H9 (cell line): ENCODE measurements at regions not wholly inside any gene's neighbourhood (a gene's known extent, or its start where the extent isn't known, plus 50 kb on each side); places are given as distances from the start of the nearest gene placed in this dataset.

Experiments
- DNase-seq: peaks from one replicate; pipeline ENCODE4 v3.0.0-alpha.2; 2017
- H2AFZ ChIP-seq: one replicate; pipeline ENCODE4 v1.6.1; 2013; ENCODE audit warnings: mild to moderate bottlenecking, low read length, control low read depth, moderate library complexity
- H2AK5ac ChIP-seq: 2 replicates; pipeline ENCODE4 v1.6.1; 2013; ENCODE audit warnings: low read length, control low read depth, mixed read lengths; ENCODE audit not compliant: insufficient read length
- H2BK120ac ChIP-seq: one replicate; pipeline ENCODE4 v1.6.1; 2013; ENCODE audit warnings: low read depth, mild to moderate bottlenecking, low read length, control low read depth, inconsistent platforms; ENCODE audit not compliant: poor library complexity, severe bottlenecking
- H2BK12ac ChIP-seq: 2 replicates; pipeline ENCODE4 v1.6.1; 2013; ENCODE audit warnings: low read length, control low read depth, mixed read lengths, low read depth; ENCODE audit not compliant: insufficient read length
- H2BK15ac ChIP-seq: 2 replicates; pipeline ENCODE4 v1.6.1; 2013; ENCODE audit warnings: low read depth, low read length, control low read depth
- H2BK20ac ChIP-seq: one replicate; pipeline ENCODE4 v1.6.1; 2013; ENCODE audit warnings: low read depth, mild to moderate bottlenecking, low read length, control low read depth, inconsistent platforms; ENCODE audit not compliant: poor library complexity, severe bottlenecking
- H2BK5ac ChIP-seq: 2 replicates; pipeline ENCODE4 v1.6.1; 2013; ENCODE audit warnings: low read length, control low read depth, mixed read lengths; ENCODE audit not compliant: insufficient read length
- H3K14ac ChIP-seq: 2 replicates; pipeline ENCODE4 v1.6.1; 2013; ENCODE audit warnings: low read length, control low read depth; ENCODE audit not compliant: insufficient read depth
- H3K18ac ChIP-seq: 2 replicates; pipeline ENCODE4 v1.6.1; 2013; ENCODE audit warnings: low read depth, mild to moderate bottlenecking, mixed read lengths, low read length, control low read depth; ENCODE audit not compliant: insufficient read length
- H3K23ac ChIP-seq: 2 replicates; pipeline ENCODE4 v1.6.1; 2013; ENCODE audit warnings: low read length, control low read depth, mixed read lengths, low read depth; ENCODE audit not compliant: insufficient read length
- H3K23me2 ChIP-seq: 2 replicates; pipeline ENCODE4 v1.6.1; 2013; ENCODE audit warnings: low read depth, mild to moderate bottlenecking, mixed read lengths, low read length, control low read depth; ENCODE audit not compliant: insufficient read length, poor library complexity, severe bottlenecking
- H3K27ac ChIP-seq: 2 replicates; pipeline ENCODE4 v1.5.1; 2013; ENCODE audit warnings: low read length, control low read depth, mixed read lengths, low read depth; ENCODE audit not compliant: insufficient read length
- H3K27me3 ChIP-seq: 2 replicates; pipeline ENCODE4 v1.6.1; 2013; ENCODE audit warnings: low read length, control low read depth, inconsistent platforms; ENCODE audit not compliant: insufficient read depth
- H3K4ac ChIP-seq: 2 replicates; pipeline ENCODE4 v1.6.1; 2013; ENCODE audit warnings: low read depth, mild to moderate bottlenecking, control low read depth, inconsistent platforms, low read length, moderate library complexity
- H3K4me1 ChIP-seq: 2 replicates; pipeline ENCODE4 v1.6.1; 2013; ENCODE audit warnings: low read length, control low read depth, inconsistent platforms; ENCODE audit not compliant: insufficient read depth
- H3K4me2 ChIP-seq: 2 replicates; pipeline ENCODE4 v1.6.1; 2013; ENCODE audit warnings: low read length, control low read depth, mixed read lengths; ENCODE audit not compliant: insufficient read length, insufficient read depth
- H3K56ac ChIP-seq: 2 replicates; pipeline ENCODE4 v1.6.1; 2013; ENCODE audit warnings: low read depth, mild to moderate bottlenecking, mixed read lengths, low read length, control low read depth; ENCODE audit not compliant: insufficient read length
- H3K79me1 ChIP-seq: 2 replicates; pipeline ENCODE4 v1.6.1; 2013; ENCODE audit warnings: low read depth, mild to moderate bottlenecking, moderate library complexity, low read length, control low read depth, inconsistent platforms; ENCODE audit not compliant: insufficient read depth, poor library complexity, severe bottlenecking
- H3K79me2 ChIP-seq: 2 replicates; pipeline ENCODE4 v1.6.1; 2013; ENCODE audit warnings: low read length, control low read depth, inconsistent platforms; ENCODE audit not compliant: insufficient read depth
- H3K9ac ChIP-seq: 2 replicates; pipeline ENCODE4 v1.6.1; 2013; ENCODE audit warnings: low read length, control low read depth, mixed read lengths; ENCODE audit not compliant: insufficient read length; ENCODE audit errors: extremely low read depth
- H3K9me3 ChIP-seq: one replicate; pipeline ENCODE4 v1.6.1; 2013; ENCODE audit warnings: low read depth, low read length, inconsistent platforms; ENCODE audit not compliant: control insufficient read depth
- H3T11ph ChIP-seq: one replicate; pipeline ENCODE4 v1.6.1; 2013; ENCODE audit warnings: mild to moderate bottlenecking, low read length, control low read depth, inconsistent platforms
- H4K20me1 ChIP-seq: one replicate; pipeline ENCODE4 v1.6.1; 2013; ENCODE audit not compliant: control insufficient read depth, insufficient read length, insufficient read depth
- H4K5ac ChIP-seq: 2 replicates; pipeline ENCODE4 v1.6.1; 2013; ENCODE audit warnings: low read depth, mild to moderate bottlenecking, mixed read lengths, low read length, control low read depth; ENCODE audit not compliant: insufficient read length
- H4K8ac ChIP-seq: replicated peaks from 2 replicates; pipeline ENCODE4 v1.6.1; 2013; ENCODE audit warnings: low read length, control low read depth, mixed read lengths, low read depth; ENCODE audit not compliant: insufficient read length
- H4K91ac ChIP-seq: 2 replicates; pipeline ENCODE4 v1.6.1; 2013; ENCODE audit warnings: low read depth, mild to moderate bottlenecking, moderate library complexity, mixed read lengths, low read length, control low read depth; ENCODE audit not compliant: insufficient read length
- H3K27ac Mint-ChIP-seq, 3 experiments: 2 replicates in 2 of 3; 3 replicates in 1 of 3; pipeline ENCODE4 v1.8.0; 2020 to 2021; ENCODE audit warnings: mixed read lengths in 3 of 3, mild to moderate bottlenecking in 1 of 3, moderate library complexity in 1 of 3
- H3K27me3 Mint-ChIP-seq: 2 replicates; pipeline ENCODE4 v1.8.0; 2021; ENCODE audit warnings: low read depth, mild to moderate bottlenecking, moderate library complexity, mixed read lengths
- H3K36me3 Mint-ChIP-seq, 3 experiments: 2 replicates in 2 of 3; 3 replicates in 1 of 3; pipeline ENCODE4 v1.8.0; 2020 to 2021; ENCODE audit warnings: low read depth in 3 of 3, mixed read lengths in 3 of 3; ENCODE audit not compliant: insufficient read depth in 1 of 3
- H3K4me1 Mint-ChIP-seq, 2 experiments: 2 replicates each; pipeline ENCODE4 v1.8.0; 2020; ENCODE audit warnings: mixed read lengths in 2 of 2
- H3K4me3 Mint-ChIP-seq, 2 experiments: 2 replicates in 1 of 2; 3 replicates in 1 of 2; pipeline ENCODE4 v1.8.0; 2020 to 2021; ENCODE audit warnings: mild to moderate bottlenecking in 2 of 2, mixed read lengths in 2 of 2, moderate library complexity in 1 of 2
- H3K9me3 Mint-ChIP-seq, 2 experiments: 2 replicates in 1 of 2; 3 replicates in 1 of 2; pipeline ENCODE4 v1.8.0; 2020; ENCODE audit warnings: mild to moderate bottlenecking in 2 of 2, mixed read lengths in 2 of 2, moderate library complexity in 1 of 2
- CTCF ChIP-seq: fragments of 200-600 bp; sonication (generic); conservative IDR thresholded peaks from 3 replicates; pipeline ENCODE4 v1.8.0; 2021; ENCODE audit warnings: antibody characterized with exemption, mild to moderate bottlenecking
- WGBS: extraction: QIAGEN DNeasy Blood & Tissue Kit; methylation state at CpG from one replicate; pipeline ENCODE4 v1.1.7; 2013; ENCODE audit warnings: missing lambda C conversion rate, low lambda C conversion rate, mixed read lengths; ENCODE audit not compliant: insufficient read length; ENCODE audit errors: extremely low coverage; 5-methylcytosine and 5-hydroxymethylcytosine counted together

GRCh38 chr10:44662051-44662450 lies 249.1 kb upstream of the TMEM72 start:
- no peak overlapping the region for H3K4me2 ChIP-seq
- H3K23ac ChIP-seq = no peak overlapping the region
- H3K27ac ChIP-seq = no peak overlapping the region
- no peaks in the 10 kb centered on the region for H3K79me1 ChIP-seq
- 100% methylated on average over 1 of the region's 6 CpGs for WGBS
- H3K56ac ChIP-seq = no peak overlapping the region
- peaks cover 2% of the 10 kb centered on the region in 2 experiments; a peak in 2 of 5 replicates for H3K9me3 Mint-ChIP-seq
- no peak for DNase-seq
- H2BK15ac ChIP-seq = no peak overlapping the region
- peaks cover 0 to 6% of the 10 kb centered on the region in 2 experiments; a peak in 1 of 4 replicates for H3K4me1 Mint-ChIP-seq
- no peak overlapping the region for H2BK120ac ChIP-seq
- no peak overlapping the region for H3K18ac ChIP-seq
- H3K4me3 Mint-ChIP-seq = no peak overlapping the region; a peak in 1 of 5 replicates
- no peaks in the 10 kb centered on the region; the same call in 1 of the 2 replicates for H3K27me3 Mint-ChIP-seq
- no peak for TF ChIP-seq CTCF
- no peak overlapping the region for H2BK12ac ChIP-seq
- no peak overlapping the region for H3T11ph ChIP-seq
- H3K36me3 Mint-ChIP-seq = no peaks in the 10 kb centered on the region; a peak in 1 of 7 replicates
- H4K5ac ChIP-seq = no peak overlapping the region
- H3K79me2 ChIP-seq = no peaks in the 10 kb centered on the region
- H3K9me3 ChIP-seq = no peaks in the 10 kb centered on the region
- H4K91ac ChIP-seq = no peak overlapping the region
- H3K4ac ChIP-seq = no peak overlapping the region
- H3K23me2 ChIP-seq = no peaks in the 10 kb centered on the region
- no peaks in the 10 kb centered on the region for H4K20me1 ChIP-seq
- no peak overlapping the region for H3K9ac ChIP-seq
- no peaks in the 10 kb centered on the region for H3K4me1 ChIP-seq
- H3K27ac Mint-ChIP-seq = no peak overlapping the region
- H4K8ac ChIP-seq = no peak overlapping the region
- H2BK5ac ChIP-seq = no peak overlapping the region
- no peak overlapping the region for H2AK5ac ChIP-seq
- no peak overlapping the region for H2BK20ac ChIP-seq
- no peak overlapping the region for H3K14ac ChIP-seq
- H3K27me3 ChIP-seq = no peaks in the 10 kb centered on the region
- H2AFZ ChIP-seq = no peak overlapping the region
